ENCODE measurements at regions not wholly inside any gene's neighbourhood (a gene's known extent, or its start where the extent isn't known, plus 50 kb on each side); places are given as distances from the start of the nearest gene placed in this dataset.
"Not testable (repeated sequence)": the region's sequence is repeated elsewhere in the genome, so short reads cannot be mapped to it uniquely, and the experiment has no call there.

- no peak for DNase-seq
- no peak overlapping the region for H2BK15ac ChIP-seq (ENCODE audit: low read depth, low read length)
- H2BK120ac ChIP-seq (ENCODE audit: low read depth, low read length, poor library complexity, severe bottlenecking), result no peak overlapping the region
- no peak overlapping the region for H3K27ac ChIP-seq (ENCODE audit: insufficient read length, low read depth, low read length)
- H4K91ac ChIP-seq (ENCODE audit: insufficient read length, low read depth, low read length), result no peak overlapping the region
- no peaks in the 10 kb centered on the region for H3K79me2 ChIP-seq (ENCODE audit: insufficient read depth, low read length)
- H2BK5ac ChIP-seq (ENCODE audit: insufficient read length, low read length), result no peak overlapping the region
- no peak overlapping the region for H4K5ac ChIP-seq (ENCODE audit: insufficient read length, low read depth, low read length)
- no peak overlapping the region for H2AFZ ChIP-seq (ENCODE audit: low read length)
- H3K23me2 ChIP-seq (ENCODE audit: insufficient read length, low read depth, low read length, poor library complexity, severe bottlenecking), result no peaks in the 10 kb centered on the region
- no peaks in the 10 kb centered on the region for H3K4me1 Mint-ChIP-seq
- H3K9me3 ChIP-seq (ENCODE audit: control insufficient read depth, low read depth, low read length), result no peaks in the 10 kb centered on the region
- no CpG with 5 or more reads among the region's 10 CpGs for WGBS (ENCODE audit: extremely low coverage, insufficient read length, low lambda C conversion rate)
- H3K27me3 Mint-ChIP-seq (ENCODE audit: low read depth), result no peaks in the 10 kb centered on the region
- H3K27me3 ChIP-seq (ENCODE audit: insufficient read depth, low read length), result no peaks in the 10 kb centered on the region
- H3K14ac ChIP-seq (ENCODE audit: insufficient read depth, low read length), result no peak overlapping the region
- no peak overlapping the region for H3K4me3 Mint-ChIP-seq
- no peak overlapping the region for H3K4ac ChIP-seq (ENCODE audit: low read depth, low read length)
- no peak overlapping the region for H4K8ac ChIP-seq (replicated peaks; ENCODE audit: insufficient read length, low read depth, low read length)
- TF ChIP-seq CTCF (conservative IDR thresholded peaks at IDR 0.05), result no peak
- no peak overlapping the region for H3K23ac ChIP-seq (ENCODE audit: insufficient read length, low read depth, low read length)
- H2BK12ac ChIP-seq (ENCODE audit: insufficient read length, low read depth, low read length), result no peak overlapping the region
- no peak overlapping the region for H2AK5ac ChIP-seq (ENCODE audit: insufficient read length, low read length)
- no peaks in the 10 kb centered on the region for H3K4me1 ChIP-seq (ENCODE audit: insufficient read depth, low read length)
- H3T11ph ChIP-seq (ENCODE audit: low read length), result no peak overlapping the region
- H3K27ac Mint-ChIP-seq, result no peak overlapping the region
- H3K9ac ChIP-seq (ENCODE audit: extremely low read depth, insufficient read length, low read length), result no peak overlapping the region
- no peaks in the 10 kb centered on the region for H3K79me1 ChIP-seq (ENCODE audit: insufficient read depth, low read depth, low read length, poor library complexity, severe bottlenecking)
- no peak overlapping the region for H3K56ac ChIP-seq (ENCODE audit: insufficient read length, low read depth, low read length)
- peaks cover 9% of the 10 kb centered on the region in 2 experiments; a peak in 4 of 5 replicates for H3K9me3 Mint-ChIP-seq
- no peak overlapping the region for H3K4me2 ChIP-seq (ENCODE audit: insufficient read depth, insufficient read length, low read length)
- H2BK20ac ChIP-seq (ENCODE audit: low read depth, low read length, poor library complexity, severe bottlenecking), result no peak overlapping the region
- H3K36me3 Mint-ChIP-seq (ENCODE audit: insufficient read depth in 1 of 3, low read depth in 3 of 3), result peaks cover 0 to 8% (median 5%) of the 10 kb centered on the region in 3 experiments; a peak in 3 of 7 replicates
- H3K18ac ChIP-seq (ENCODE audit: insufficient read length, low read depth, low read length), result no peak overlapping the region
- no peaks in the 10 kb centered on the region for H4K20me1 ChIP-seq (ENCODE audit: control insufficient read depth, insufficient read depth, insufficient read length)
Observed at GRCh38 chr5:163165277-163165676, 272.1 kb upstream of the CCNG1 start.

- H3K27ac Mint-ChIP-seq; H4K91ac ChIP-seq (ENCODE audit: insufficient read length, low read depth, low read length); DNase-seq; H3K23ac ChIP-seq (ENCODE audit: insufficient read length, low read depth, low read length); H3K4me1 ChIP-seq (ENCODE audit: insufficient read depth, low read length); H3T11ph ChIP-seq (ENCODE audit: low read length); H3K79me2 ChIP-seq (ENCODE audit: insufficient read depth, low read length); H3K18ac ChIP-seq (ENCODE audit: insufficient read length, low read depth, low read length); H2BK20ac ChIP-seq (ENCODE audit: low read depth, low read length, poor library complexity, severe bottlenecking); H4K8ac ChIP-seq (replicated peaks; ENCODE audit: insufficient read length, low read depth, low read length); H3K9me3 Mint-ChIP-seq; H3K4me3 Mint-ChIP-seq; H3K36me3 Mint-ChIP-seq (ENCODE audit: insufficient read depth in 1 of 3, low read depth in 3 of 3); H3K23me2 ChIP-seq (ENCODE audit: insufficient read length, low read depth, low read length, poor library complexity, severe bottlenecking); H2BK120ac ChIP-seq (ENCODE audit: low read depth, low read length, poor library complexity, severe bottlenecking); H3K27me3 ChIP-seq (ENCODE audit: insufficient read depth, low read length); H2BK5ac ChIP-seq (ENCODE audit: insufficient read length, low read length); H3K4ac ChIP-seq (ENCODE audit: low read depth, low read length); H4K20me1 ChIP-seq (ENCODE audit: control insufficient read depth, insufficient read depth, insufficient read length); H3K4me1 Mint-ChIP-seq; H2AFZ ChIP-seq (ENCODE audit: low read length); H3K14ac ChIP-seq (ENCODE audit: insufficient read depth, low read length); H3K9ac ChIP-seq (ENCODE audit: extremely low read depth, insufficient read length, low read length); H3K27me3 Mint-ChIP-seq (ENCODE audit: low read depth); H2BK15ac ChIP-seq (ENCODE audit: low read depth, low read length); H3K79me1 ChIP-seq (ENCODE audit: insufficient read depth, low read depth, low read length, poor library complexity, severe bottlenecking); H3K56ac ChIP-seq (ENCODE audit: insufficient read length, low read depth, low read length); H4K5ac ChIP-seq (ENCODE audit: insufficient read length, low read depth, low read length); H2BK12ac ChIP-seq (ENCODE audit: insufficient read length, low read depth, low read length); H3K9me3 ChIP-seq (ENCODE audit: control insufficient read depth, low read depth, low read length); H3K27ac ChIP-seq (ENCODE audit: insufficient read length, low read depth, low read length); H3K4me2 ChIP-seq (ENCODE audit: insufficient read depth, insufficient read length, low read length); H2AK5ac ChIP-seq (ENCODE audit: insufficient read length, low read length): not testable (repeated sequence)
- WGBS (ENCODE audit: extremely low coverage, insufficient read length, low lambda C conversion rate), result no CpG with 5 or more reads among the region's 3 CpGs
Observed at GRCh38 chr5:163170161-163170560, 267.2 kb upstream of the CCNG1 start.
